SK-N-SH (cell line): ENCODE measurements at regions not wholly inside any gene's neighbourhood (a gene's known extent, or its start where the extent isn't known, plus 50 kb on each side); places are given as distances from the start of the nearest gene placed in this dataset.

Experiments used
- CTCF ChIA-PET: fragments of 300-600, 350-600 bp; formaldehyde crosslinking; extraction: SDS; loops from one replicate; lab custom pipeline; 2021; lab: Yijun Ruan, JAX
- POLR2A ChIA-PET: fragments of 350-600 bp; sonication (Branson Sonifier 250); formaldehyde crosslinking; extraction: SDS; loops from one replicate; lab custom pipeline; 2020; ENCODE audit warnings: antibody characterized with exemption, inconsistent platforms; lab: Yijun Ruan, JAX
- DNase-seq: peaks from one replicate; pipeline ENCODE4 v3.0.0; 2012
- H2AFZ ChIP-seq: fragments of 200-600 bp; sonication (generic); 2 replicates; pipeline ENCODE4 v1.8.1; 2016; ENCODE audit warnings: antibody characterized with exemption, mild to moderate bottlenecking, low read depth
- H3F3A ChIP-seq: fragments of 200-600 bp; sonication (generic); replicated peaks from 2 replicates; pipeline ENCODE3; 2016; ENCODE audit warnings: antibody characterized with exemption, mild to moderate bottlenecking; ENCODE audit not compliant: insufficient read depth
- H3K27ac ChIP-seq, 2 experiments: fragments of 200-500 bp in 1 of 2; fragments of 200-600 bp in 1 of 2; sonication (Bioruptor generic) in 1 of 2; sonication (generic), shearing (Covaris generic) in 1 of 2; 2 replicates each; pipeline versions ENCODE4 v1.5.1 to v1.6.1; 2014 to 2016; ENCODE audit warnings: low read depth in 2 of 2, inconsistent platforms in 1 of 2, low read length in 1 of 2, mild to moderate bottlenecking in 1 of 2, mixed read lengths in 1 of 2
- H3K27me3 ChIP-seq: fragments of 200-600 bp; sonication (generic), shearing (Covaris generic); 2 replicates; pipeline ENCODE4 v1.6.1; 2016; ENCODE audit warnings: mixed run types; ENCODE audit not compliant: insufficient read depth
- H3K36me3 ChIP-seq, 2 experiments: fragments of 200-500 bp in 1 of 2; fragments of 200-600 bp in 1 of 2; sonication (Bioruptor generic) in 1 of 2; sonication (generic) in 1 of 2; replicated peaks in 1 of 2; 2 replicates each; pipeline versions ENCODE3 to v1.5.1; 2014 to 2016; ENCODE audit warnings: low read length in 1 of 2, mild to moderate bottlenecking in 1 of 2; ENCODE audit not compliant: insufficient read depth in 2 of 2, control insufficient read depth in 1 of 2
- H3K4me1 ChIP-seq, 2 experiments: fragments of 200-500 bp in 1 of 2; fragments of 200-600 bp in 1 of 2; sonication (Bioruptor generic) in 1 of 2; sonication (generic), shearing (Covaris generic) in 1 of 2; 2 replicates each; pipeline versions ENCODE4 v1.5.1 to v1.6.1; 2014 to 2016; ENCODE audit warnings: low read depth in 1 of 2, low read length in 1 of 2, mixed run types in 1 of 2; ENCODE audit not compliant: insufficient read depth in 2 of 2, control insufficient read depth in 1 of 2
- H3K4me2 ChIP-seq: fragments of 200-600 bp; sonication (generic), shearing (Covaris generic); 2 replicates; pipeline ENCODE4 v1.6.1; 2017; ENCODE audit warnings: mixed run types
- H3K4me3 ChIP-seq, 2 experiments: fragments of 200-500 bp in 1 of 2; fragments of 200-600 bp in 1 of 2; sonication (Bioruptor generic) in 1 of 2; sonication (generic), shearing (Covaris generic) in 1 of 2; 2 replicates each; pipeline versions ENCODE4 v1.5.1 to v1.8.1; 2014 to 2016; ENCODE audit warnings: low read depth in 2 of 2, inconsistent platforms in 1 of 2, low read length in 1 of 2, mild to moderate bottlenecking in 1 of 2, mixed read lengths in 1 of 2, moderate library complexity in 1 of 2
- H3K79me2 ChIP-seq: fragments of 200-600 bp; sonication (generic); 2 replicates; pipeline ENCODE4 v1.8.1; 2017; ENCODE audit warnings: mild to moderate bottlenecking; ENCODE audit not compliant: insufficient read depth
- H3K9ac ChIP-seq: fragments of 200-600 bp; sonication (generic); 2 replicates; pipeline ENCODE4 v1.6.1; 2017; ENCODE audit warnings: mixed run types
- H3K9me2 ChIP-seq: fragments of 200-600 bp; sonication (generic); 2 replicates; pipeline ENCODE4 v1.6.1; 2017; ENCODE audit warnings: mixed run types
- H3K9me3 ChIP-seq: fragments of 200-600 bp; sonication (generic); 2 replicates; pipeline ENCODE4 v1.6.1; 2017; ENCODE audit warnings: mixed run types, mild to moderate bottlenecking, moderate library complexity
- H4K20me1 ChIP-seq: fragments of 200-600 bp; sonication (generic); 2 replicates; pipeline ENCODE4 v1.6.1; 2017; ENCODE audit warnings: mild to moderate bottlenecking, mixed run types; ENCODE audit not compliant: insufficient read depth
- CTCF ChIP-seq: fragments of 200-600 bp; sonication (generic); IDR thresholded peaks from 2 replicates; pipeline ENCODE4 v1.6.1; 2017; ENCODE audit warnings: antibody characterized with exemption, mild to moderate bottlenecking, moderate library complexity
- EP300 ChIP-seq, 2 experiments: IDR thresholded peaks; 2 replicates each; pipeline versions ENCODE4 v1.4.0 to v1.6.1; 2012; ENCODE audit warnings: borderline replicate concordance in 1 of 2, low read depth in 1 of 2, low read length in 1 of 2
- FOXJ3 ChIP-seq: sonication (generic); formaldehyde crosslinking; IDR thresholded peaks from 2 replicates; pipeline ENCODE4 v1.5.1; 2020; ENCODE audit warnings: mild to moderate bottlenecking, missing genetic modification reagents
- FOXM1 ChIP-seq: IDR thresholded peaks from 2 replicates; pipeline ENCODE4 v1.4.0; 2012; ENCODE audit warnings: low read depth, mild to moderate bottlenecking
- GATA2 ChIP-seq: sonication (generic); formaldehyde crosslinking; IDR thresholded peaks from 2 replicates; pipeline ENCODE4 v1.5.0; 2020; ENCODE audit warnings: mild to moderate bottlenecking, missing genetic modification reagents
- NFIC ChIP-seq: IDR thresholded peaks from 2 replicates; pipeline ENCODE4 v1.4.0; 2012; ENCODE audit warnings: borderline replicate concordance
- RAD21 ChIP-seq: IDR thresholded peaks from 2 replicates; pipeline ENCODE4 v1.6.1; 2012; ENCODE audit warnings: mild to moderate bottlenecking, low read length
- REST ChIP-seq: IDR thresholded peaks from 2 replicates; pipeline ENCODE4 v1.6.1; 2012; ENCODE audit warnings: mild to moderate bottlenecking, low read depth, low read length, moderate library complexity
- SIN3A ChIP-seq: IDR thresholded peaks from 2 replicates; pipeline ENCODE4 v1.6.1; 2012; ENCODE audit warnings: low read depth, mild to moderate bottlenecking, low read length, moderate library complexity, borderline replicate concordance
- TEAD4 ChIP-seq: IDR thresholded peaks from 2 replicates; pipeline ENCODE4 v1.4.0; 2012; ENCODE audit warnings: mild to moderate bottlenecking, borderline replicate concordance; ENCODE audit not compliant: insufficient read depth
- USF2 ChIP-seq: fragments of 150-350 bp; IDR thresholded peaks from 2 replicates; pipeline ENCODE4 v1.6.1; 2017; ENCODE audit warnings: antibody characterized with exemption, low read length, low read depth, borderline replicate concordance
- WGBS: methylation state at CpG from one replicate; pipeline ENCODE4 v1.1.6; 2017; ENCODE audit warnings: low lambda C conversion rate; 5-methylcytosine and 5-hydroxymethylcytosine counted together

GRCh38 chr3:153731071-153731470 is 390.1 kb upstream of the ARHGEF26 start:
- no peaks in the 10 kb centered on the region for H3K79me2 ChIP-seq
- no peak for DNase-seq
- H3F3A ChIP-seq = no peaks in the 10 kb centered on the region
- H3K4me1 ChIP-seq = no peaks in the 10 kb centered on the region
- POLR2A ChIA-PET = no interaction called here
- H3K4me2 ChIP-seq = no peak overlapping the region
- H3K36me3 ChIP-seq = no peaks in the 10 kb centered on the region
- no peak for TF ChIP-seq RAD21
- TF ChIP-seq REST = no peak
- TF ChIP-seq GATA2 (CRISPR knock-in tag) = no peak
- no peak for TF ChIP-seq NFIC
- TF ChIP-seq FOXM1 = no peak
- TF ChIP-seq USF2 = no peak
- no peak for TF ChIP-seq SIN3A
- TF ChIP-seq CTCF = no peak
- no peak for TF ChIP-seq FOXJ3 (CRISPR knock-in tag)
- H3K9ac ChIP-seq = no peak overlapping the region
- H2AFZ ChIP-seq = no peak overlapping the region
- CTCF ChIA-PET = no interaction called here
- whole genome bisulfite sequencing = 13% methylated on average over 2 of the region's 2 CpGs
- no peaks in the 10 kb centered on the region for H3K27me3 ChIP-seq
- no peaks in the 10 kb centered on the region for H3K9me3 ChIP-seq
- no peak overlapping the region for H3K4me3 ChIP-seq
- H4K20me1 ChIP-seq = no peaks in the 10 kb centered on the region
- H3K9me2 ChIP-seq = no peaks in the 10 kb centered on the region
- H3K27ac ChIP-seq = no peak overlapping the region

GRCh38 chr3:153734777-153735551 is 386.2 kb upstream of the ARHGEF26 start:
- no peak for DNase-seq
- no peak overlapping the region for H2AFZ ChIP-seq
- no peak overlapping the region for H3K27ac ChIP-seq

More at GRCh38 chr3:153734777-153735551, 386.2 kb upstream of the ARHGEF26 start:
- Histone ChIP-seq H3K4me1 (no peaks in the 10 kb centered on the region), H3K9me2 (no peaks in the 10 kb centered on the region), H3K4me2 (no peak overlapping the region), H3F3A (no peaks in the 10 kb centered on the region), H3K36me3 (no peaks in the 10 kb centered on the region), H3K27me3 (no peaks in the 10 kb centered on the region), H3K9ac (no peak overlapping the region), H3K79me2 (no peaks in the 10 kb centered on the region), H4K20me1 (no peaks in the 10 kb centered on the region), H3K4me3 (no peak overlapping the region), H3K9me3 (no peaks in the 10 kb centered on the region)
- 8% methylated on average over 1 of the region's 1 CpG for WGBS
- TF ChIP-seq TEAD4 (no peak), EP300 (IDR thresholded peaks at IDR 0.05; ENCODE audit: borderline replicate concordance in 1 of 2, low read depth in 1 of 2, low read length in 1 of 2) (no peak)
- ChIA-PET POLR2A (no interaction called here), CTCF (no interaction called here)
